ENCODE measurements at regions not wholly inside any gene's neighbourhood (a gene's known extent, or its start where the extent isn't known, plus 50 kb on each side); places are given as distances from the start of the nearest gene placed in this dataset.
"Not testable (repeated sequence)": the region's sequence is repeated elsewhere in the genome, so short reads cannot be mapped to it uniquely, and the experiment has no call there.

- not testable (repeated sequence) for TF ChIP-seq EZH2, CTCF (IDR thresholded peaks at IDR 0.05)
These were observed 1372.8 kb upstream of the CDH18 start for GRCh38 chr5:21360754-21361153.

Measured in neural progenitor cell (in vitro differentiated cells).